Neural cell (in vitro differentiated cells): ENCODE measurements at regions not wholly inside any gene's neighbourhood (a gene's known extent, or its start where the extent isn't known, plus 50 kb on each side); places are given as distances from the start of the nearest gene placed in this dataset.

ENCODE experiments used
- H2AFZ ChIP-seq: fragments of 200-600, 300-800 bp; sonication (generic), shearing (Covaris generic); 2 replicates; pipeline ENCODE4 v1.6.0; 2014; ENCODE audit warnings: low read depth, mild to moderate bottlenecking, antibody characterized with exemption, low read length, moderate library complexity
- H3F3A ChIP-seq: fragments of 200-600 bp; shearing (Covaris generic); 2 replicates; pipeline ENCODE4 v1.6.1; 2016; ENCODE audit warnings: mild to moderate bottlenecking, moderate library complexity, mixed read lengths, antibody characterized with exemption, low read length; ENCODE audit not compliant: insufficient read depth, poor library complexity, severe bottlenecking
- H3K27ac ChIP-seq: fragments of 200-600, 300-800 bp; sonication (generic), shearing (Covaris generic); 2 replicates; pipeline ENCODE4 v1.5.1; 2014; ENCODE audit warnings: mild to moderate bottlenecking, low read length, moderate library complexity
- H3K27me3 ChIP-seq: fragments of 300-800, 200-600 bp; sonication (generic), shearing (Covaris generic); 2 replicates; pipeline ENCODE4 v1.6.0; 2014; ENCODE audit warnings: mild to moderate bottlenecking, low read depth, low read length, moderate library complexity; ENCODE audit not compliant: insufficient read depth
- H3K36me3 ChIP-seq: fragments of 300-800, 200-600 bp; sonication (generic), shearing (Covaris generic); 2 replicates; pipeline ENCODE4 v1.5.1; 2014; ENCODE audit warnings: mild to moderate bottlenecking, antibody characterized with exemption, low read length, moderate library complexity; ENCODE audit not compliant: insufficient read depth
- H3K4me2 ChIP-seq: fragments of 300-800, 200-600 bp; sonication (generic), shearing (Covaris generic); 2 replicates; pipeline ENCODE4 v1.6.0; 2014; ENCODE audit warnings: mild to moderate bottlenecking, low read length
- H3K4me3 ChIP-seq: fragments of 300-800, 200-600 bp; sonication (generic), shearing (Covaris generic); 2 replicates; pipeline ENCODE4 v1.5.1; 2014; ENCODE audit warnings: mild to moderate bottlenecking, low read length, moderate library complexity
- H3K79me2 ChIP-seq: fragments of 200-600 bp; shearing (Covaris generic); replicated peaks from 2 replicates; pipeline ENCODE4 v1.6.0; 2014; ENCODE audit warnings: mild to moderate bottlenecking, low read length, moderate library complexity; ENCODE audit not compliant: insufficient read depth
- H3K9ac ChIP-seq: fragments of 300-800, 200-600 bp; sonication (generic), shearing (Covaris generic); 2 replicates; pipeline ENCODE4 v1.6.1; 2016; ENCODE audit warnings: mild to moderate bottlenecking, low read length, mixed read lengths
- H3K9me2 ChIP-seq: fragments of 200-600 bp; shearing (Covaris generic); 2 replicates; pipeline ENCODE4 v1.6.1; 2016; ENCODE audit warnings: mild to moderate bottlenecking, low read length, mixed read lengths; ENCODE audit not compliant: insufficient read depth
- H3K9me3 ChIP-seq: fragments of 200-600, 300-800 bp; sonication (generic), shearing (Covaris generic); 2 replicates; pipeline ENCODE4 v1.6.1; 2016; ENCODE audit warnings: mild to moderate bottlenecking, mixed run types, low read length, moderate library complexity, mixed read lengths
- H4K20me1 ChIP-seq: fragments of 200-600 bp; shearing (Covaris generic); 2 replicates; pipeline ENCODE4 v1.6.1; 2016; ENCODE audit warnings: mild to moderate bottlenecking, mixed run types; ENCODE audit not compliant: insufficient read depth
- EP300 ChIP-seq: fragments of 450-650 bp; conservative IDR thresholded peaks from 2 replicates; pipeline ENCODE4 v1.6.1; 2014; ENCODE audit warnings: antibody characterized with exemption, mild to moderate bottlenecking, moderate library complexity; ENCODE audit not compliant: poor library complexity, severe bottlenecking
- EZH2 ChIP-seq: fragments of 200-600, 300-800 bp; shearing (Covaris generic), sonication (generic); IDR thresholded peaks from 2 replicates; pipeline ENCODE4 v1.6.1; 2014; ENCODE audit warnings: antibody characterized with exemption, low read length, borderline replicate concordance, mild to moderate bottlenecking; ENCODE audit not compliant: insufficient read depth, poor library complexity, severe bottlenecking
- MXI1 ChIP-seq: fragments of 450-650 bp; conservative IDR thresholded peaks from 2 replicates; pipeline ENCODE4 v1.6.1; 2014; ENCODE audit warnings: antibody characterized with exemption, mild to moderate bottlenecking; ENCODE audit not compliant: poor library complexity, severe bottlenecking
- POLR2AphosphoS5 ChIP-seq: IDR thresholded peaks from 2 replicates; pipeline ENCODE4 v1.6.1; 2012
- RAD21 ChIP-seq: fragments of 450-650 bp; conservative IDR thresholded peaks from 2 replicates; pipeline ENCODE4 v1.6.1; 2014; ENCODE audit warnings: antibody characterized with exemption, mild to moderate bottlenecking, moderate library complexity
- SMC3 ChIP-seq: fragments of 450-650 bp; conservative IDR thresholded peaks from 2 replicates; pipeline ENCODE4 v1.6.1; 2014; ENCODE audit warnings: antibody characterized with exemption, mild to moderate bottlenecking, moderate library complexity; ENCODE audit not compliant: poor library complexity
- TAF1 ChIP-seq: IDR thresholded peaks from 2 replicates; pipeline ENCODE4 v1.6.1; 2012; ENCODE audit warnings: low read depth
- TF ChIP-seq, protein P1 (sequence below): IDR thresholded peaks from 2 replicates; pipeline ENCODE4 v1.6.1; 2012; ENCODE audit warnings: borderline replicate concordance
- TF ChIP-seq, protein P2 (sequence below): fragments of 450-650 bp; IDR thresholded peaks from 2 replicates; pipeline ENCODE4 v1.5.1; 2014; ENCODE audit warnings: antibody characterized with exemption, mild to moderate bottlenecking, moderate library complexity; ENCODE audit not compliant: poor library complexity, severe bottlenecking

DNA sequence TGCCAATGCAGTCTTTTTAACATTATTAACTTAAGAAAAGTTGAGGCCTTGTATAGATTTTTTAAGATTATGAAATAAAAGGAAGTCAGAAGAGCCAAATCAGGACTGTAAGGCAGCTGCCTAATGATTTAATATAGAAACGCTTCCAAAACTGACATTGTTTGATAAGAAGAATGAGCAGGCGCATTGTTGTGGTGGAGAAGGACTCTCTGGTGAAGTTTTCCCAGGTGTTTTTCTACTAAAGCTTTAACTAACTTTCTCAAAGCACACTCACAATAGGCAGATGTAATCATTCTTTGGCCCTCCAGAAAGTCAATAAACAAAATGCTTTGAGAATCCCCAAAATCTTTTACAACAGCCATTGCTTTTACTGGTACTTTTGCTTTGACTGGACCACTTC, 288.6 kb upstream of the FIGN start:
- Histone ChIP-seq H3F3A (no peaks in the 10 kb centered on the region), H3K36me3 (no peaks in the 10 kb centered on the region), H3K27me3 (no peaks in the 10 kb centered on the region), H3K27ac (no peak overlapping the region), H2AFZ (no peak overlapping the region), H3K79me2 (no peaks in the 10 kb centered on the region), H3K9me2 (no peaks in the 10 kb centered on the region), H3K4me2 (no peak overlapping the region), H3K4me3 (no peak overlapping the region), H3K9ac (no peak overlapping the region), H3K9me3 (no peaks in the 10 kb centered on the region), H4K20me1 (no peaks in the 10 kb centered on the region)
- TF ChIP-seq SMC3, result no peak
- TF ChIP-seq EZH2, result no peak
- TF ChIP-seq, protein P1, sequence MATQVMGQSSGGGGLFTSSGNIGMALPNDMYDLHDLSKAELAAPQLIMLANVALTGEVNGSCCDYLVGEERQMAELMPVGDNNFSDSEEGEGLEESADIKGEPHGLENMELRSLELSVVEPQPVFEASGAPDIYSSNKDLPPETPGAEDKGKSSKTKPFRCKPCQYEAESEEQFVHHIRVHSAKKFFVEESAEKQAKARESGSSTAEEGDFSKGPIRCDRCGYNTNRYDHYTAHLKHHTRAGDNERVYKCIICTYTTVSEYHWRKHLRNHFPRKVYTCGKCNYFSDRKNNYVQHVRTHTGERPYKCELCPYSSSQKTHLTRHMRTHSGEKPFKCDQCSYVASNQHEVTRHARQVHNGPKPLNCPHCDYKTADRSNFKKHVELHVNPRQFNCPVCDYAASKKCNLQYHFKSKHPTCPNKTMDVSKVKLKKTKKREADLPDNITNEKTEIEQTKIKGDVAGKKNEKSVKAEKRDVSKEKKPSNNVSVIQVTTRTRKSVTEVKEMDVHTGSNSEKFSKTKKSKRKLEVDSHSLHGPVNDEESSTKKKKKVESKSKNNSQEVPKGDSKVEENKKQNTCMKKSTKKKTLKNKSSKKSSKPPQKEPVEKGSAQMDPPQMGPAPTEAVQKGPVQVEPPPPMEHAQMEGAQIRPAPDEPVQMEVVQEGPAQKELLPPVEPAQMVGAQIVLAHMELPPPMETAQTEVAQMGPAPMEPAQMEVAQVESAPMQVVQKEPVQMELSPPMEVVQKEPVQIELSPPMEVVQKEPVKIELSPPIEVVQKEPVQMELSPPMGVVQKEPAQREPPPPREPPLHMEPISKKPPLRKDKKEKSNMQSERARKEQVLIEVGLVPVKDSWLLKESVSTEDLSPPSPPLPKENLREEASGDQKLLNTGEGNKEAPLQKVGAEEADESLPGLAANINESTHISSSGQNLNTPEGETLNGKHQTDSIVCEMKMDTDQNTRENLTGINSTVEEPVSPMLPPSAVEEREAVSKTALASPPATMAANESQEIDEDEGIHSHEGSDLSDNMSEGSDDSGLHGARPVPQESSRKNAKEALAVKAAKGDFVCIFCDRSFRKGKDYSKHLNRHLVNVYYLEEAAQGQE, result no peak
- TF ChIP-seq POLR2AphosphoS5, result no peak
- no peak for TF ChIP-seq EP300
- TF ChIP-seq, protein P2, sequence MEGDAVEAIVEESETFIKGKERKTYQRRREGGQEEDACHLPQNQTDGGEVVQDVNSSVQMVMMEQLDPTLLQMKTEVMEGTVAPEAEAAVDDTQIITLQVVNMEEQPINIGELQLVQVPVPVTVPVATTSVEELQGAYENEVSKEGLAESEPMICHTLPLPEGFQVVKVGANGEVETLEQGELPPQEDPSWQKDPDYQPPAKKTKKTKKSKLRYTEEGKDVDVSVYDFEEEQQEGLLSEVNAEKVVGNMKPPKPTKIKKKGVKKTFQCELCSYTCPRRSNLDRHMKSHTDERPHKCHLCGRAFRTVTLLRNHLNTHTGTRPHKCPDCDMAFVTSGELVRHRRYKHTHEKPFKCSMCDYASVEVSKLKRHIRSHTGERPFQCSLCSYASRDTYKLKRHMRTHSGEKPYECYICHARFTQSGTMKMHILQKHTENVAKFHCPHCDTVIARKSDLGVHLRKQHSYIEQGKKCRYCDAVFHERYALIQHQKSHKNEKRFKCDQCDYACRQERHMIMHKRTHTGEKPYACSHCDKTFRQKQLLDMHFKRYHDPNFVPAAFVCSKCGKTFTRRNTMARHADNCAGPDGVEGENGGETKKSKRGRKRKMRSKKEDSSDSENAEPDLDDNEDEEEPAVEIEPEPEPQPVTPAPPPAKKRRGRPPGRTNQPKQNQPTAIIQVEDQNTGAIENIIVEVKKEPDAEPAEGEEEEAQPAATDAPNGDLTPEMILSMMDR, result no peak
- TF ChIP-seq MXI1, result no peak
- TF ChIP-seq RAD21, result no peak
- no peak for TF ChIP-seq TAF1

DNA sequence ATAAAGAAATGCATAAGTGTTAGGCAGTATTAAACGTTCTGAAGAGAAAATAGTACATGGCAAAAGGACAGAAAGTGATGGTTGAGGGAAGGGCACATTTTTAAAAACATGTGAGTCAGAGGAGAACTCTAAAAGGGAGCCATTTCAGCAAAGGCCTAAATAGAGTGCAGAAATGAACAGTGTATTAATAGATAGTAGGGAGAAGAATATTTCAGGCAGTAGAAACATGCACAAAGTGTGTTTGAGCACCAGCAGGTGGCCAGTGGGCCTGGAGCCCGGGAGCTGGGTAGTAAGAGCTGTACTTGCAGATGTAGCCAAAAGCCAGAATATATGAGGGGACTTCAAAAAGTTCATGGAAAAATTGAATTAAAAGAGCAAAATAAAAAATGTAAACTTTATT, 288.1 kb upstream of the FIGN start:
- Histone ChIP-seq H2AFZ (no peak overlapping the region), H3F3A (no peaks in the 10 kb centered on the region), H3K27me3 (no peaks in the 10 kb centered on the region), H3K79me2 (no peaks in the 10 kb centered on the region), H3K9me3 (no peaks in the 10 kb centered on the region), H3K4me2 (no peak overlapping the region), H3K9ac (no peak overlapping the region), H3K9me2 (no peaks in the 10 kb centered on the region), H3K4me3 (no peak overlapping the region), H3K36me3 (no peaks in the 10 kb centered on the region), H4K20me1 (no peaks in the 10 kb centered on the region), H3K27ac (no peak overlapping the region)
- TF ChIP-seq, protein P1, result no peak
- TF ChIP-seq POLR2AphosphoS5 (no peak), TAF1 (no peak), RAD21 (no peak), SMC3 (no peak), EP300 (no peak)
- TF ChIP-seq, protein P2, result no peak
